Testis (tissue), 2 donors: ENCODE measurements at regions not wholly inside any gene's neighbourhood (a gene's known extent, or its start where the extent isn't known, plus 50 kb on each side); places are given as distances from the start of the nearest gene placed in this dataset.

Experiments used
- CTCF ChIP-seq, 3 experiments: fragments of 450-650 bp in 2 of 3; fragments of 200-600 bp in 1 of 3; sonication (generic) in 1 of 3; IDR thresholded peaks; one replicate each; pipeline ENCODE4 v1.5.1; 2016 to 2019; ENCODE audit warnings: antibody characterized with exemption in 3 of 3, mild to moderate bottlenecking in 2 of 3, moderate library complexity in 1 of 3
- POLR2A ChIP-seq: fragments of 450-650 bp; IDR thresholded peaks from one replicate; pipeline ENCODE4 v1.6.1; 2017; ENCODE audit warnings: antibody characterized with exemption, mild to moderate bottlenecking, moderate library complexity

GRCh38 chrY:19268331-19268730 is 476.2 kb downstream of the KDM5D start:
- TF ChIP-seq CTCF (IDR thresholded peaks at IDR 0.05) (no peak), POLR2A (no peak)
